GM19324 (cell line): ENCODE measurements at regions not wholly inside any gene's neighbourhood (a gene's known extent, or its start where the extent isn't known, plus 50 kb on each side); places are given as distances from the start of the nearest gene placed in this dataset.

Experiments
- ATAC-seq: cut with Tn5 transposase; IDR thresholded peaks from one replicate; pipeline ENCODE4 v1.9.1; 2021; ENCODE audit warnings: mild to moderate bottlenecking, moderate library complexity; ENCODE audit not compliant: unreplicated experiment, low FRiP score

DNA sequence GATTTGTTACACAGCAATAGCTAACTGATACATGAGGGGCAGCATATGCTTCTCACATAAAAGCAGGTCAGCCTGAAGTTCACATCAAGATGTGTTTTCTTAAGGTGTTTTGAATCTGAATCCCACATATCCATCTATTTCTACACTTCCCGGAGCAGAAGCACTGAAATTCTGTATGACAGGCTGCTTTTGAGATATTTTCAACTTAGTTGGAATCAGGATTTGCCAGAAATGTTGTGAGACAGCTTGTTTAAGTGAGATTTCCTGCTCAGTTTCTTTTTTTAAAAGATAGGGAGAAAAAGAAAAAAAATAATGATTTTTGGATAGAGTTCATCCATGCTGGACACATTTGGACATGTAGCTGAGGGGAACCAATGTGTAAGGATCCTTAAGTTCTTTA is 501.5 kb upstream of the CELF4 start:
- ATAC-seq = no peak

GRCh38 chr18:38052879-38053590 is 487.4 kb upstream of the CELF4 start:
- ATAC-seq = no peak

DNA sequence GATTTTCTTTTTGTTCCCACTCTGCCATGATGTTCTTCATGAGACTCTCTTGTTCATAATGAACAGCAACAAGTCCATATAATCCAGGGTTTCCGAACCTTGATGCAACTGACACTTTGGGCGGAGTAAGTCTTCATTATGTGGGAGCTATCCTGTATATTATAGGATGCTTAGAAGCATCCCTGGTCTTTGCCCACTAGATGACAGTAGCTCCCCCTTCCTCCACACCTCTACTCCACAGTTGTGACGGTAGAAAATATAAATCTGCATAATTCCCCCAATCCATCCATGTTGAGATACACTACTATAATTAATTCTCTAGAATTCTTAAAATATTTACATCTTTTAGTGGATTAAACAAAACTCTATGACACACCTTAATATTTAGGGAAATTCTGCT is 482.2 kb upstream of the CELF4 start:
- no peak for ATAC-seq

- no peak for ATAC-seq
These were observed 481.1 kb upstream of the CELF4 start for GRCh38 chr18:38046651-38047050.

- no peak for ATAC-seq
These were observed 480.2 kb upstream of the CELF4 start for GRCh38 chr18:38045845-38046244.

DNA sequence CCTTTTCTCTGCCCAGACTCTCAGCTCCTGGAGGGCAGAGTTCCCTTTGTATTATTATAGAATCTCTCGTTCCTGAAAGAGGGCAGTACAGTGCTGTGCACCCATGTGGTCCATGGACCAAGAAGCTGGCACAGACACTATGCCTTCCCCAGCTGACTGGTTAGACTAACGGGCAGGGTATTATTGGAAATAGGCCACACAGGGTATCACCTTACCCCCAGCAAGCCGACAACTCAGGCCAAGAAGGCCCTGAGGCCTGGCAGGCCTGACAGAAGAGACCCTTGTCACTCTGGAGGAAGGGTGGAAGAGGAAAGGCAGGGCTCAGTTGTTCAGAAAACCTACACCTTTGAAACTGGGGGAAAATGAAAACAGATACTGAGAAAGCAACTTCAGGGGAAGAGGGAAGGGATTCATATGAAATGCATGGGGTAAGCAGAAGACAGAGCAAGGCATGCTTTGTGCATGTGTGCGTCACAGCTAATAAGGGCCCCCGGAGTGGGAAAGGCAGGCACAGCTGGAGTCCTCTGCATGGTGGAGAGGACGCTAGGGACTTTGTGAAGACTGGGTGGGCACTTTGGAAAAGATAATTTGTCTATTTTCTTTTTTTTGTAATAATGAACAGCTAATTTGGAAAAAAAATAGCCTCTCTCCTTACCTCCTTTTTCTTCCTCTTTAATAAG is 476.8 kb upstream of the CELF4 start:
- ATAC-seq = no peak

GRCh38 chr18:38038242-38038641 is 472.6 kb upstream of the CELF4 start:
- no peak for ATAC-seq

- no peak for ATAC-seq
These were observed 469.6 kb upstream of the CELF4 start for GRCh38 chr18:38035193-38035592.

- ATAC-seq = no peak
These were observed 467.7 kb upstream of the CELF4 start for GRCh38 chr18:38033282-38033681.

DNA sequence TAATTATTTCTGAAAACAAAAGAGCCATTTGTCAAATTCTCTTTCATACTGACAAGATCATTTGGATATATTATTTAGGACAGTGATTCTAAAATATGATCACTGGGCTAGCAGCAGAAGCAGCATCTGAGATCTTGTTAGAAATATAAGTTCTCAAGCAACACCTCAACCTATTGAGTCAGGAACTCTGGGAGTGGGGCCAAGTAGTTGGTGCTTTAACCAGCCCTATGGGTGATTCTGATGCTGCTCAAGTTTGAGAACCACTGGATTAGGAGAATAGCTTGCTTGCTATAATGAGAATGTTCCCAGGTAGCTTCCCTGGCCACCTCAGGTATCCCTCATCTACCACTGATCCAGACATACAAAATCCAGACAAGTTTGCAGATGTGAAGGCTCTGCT is 466.9 kb upstream of the CELF4 start:
- ATAC-seq = no peak

DNA sequence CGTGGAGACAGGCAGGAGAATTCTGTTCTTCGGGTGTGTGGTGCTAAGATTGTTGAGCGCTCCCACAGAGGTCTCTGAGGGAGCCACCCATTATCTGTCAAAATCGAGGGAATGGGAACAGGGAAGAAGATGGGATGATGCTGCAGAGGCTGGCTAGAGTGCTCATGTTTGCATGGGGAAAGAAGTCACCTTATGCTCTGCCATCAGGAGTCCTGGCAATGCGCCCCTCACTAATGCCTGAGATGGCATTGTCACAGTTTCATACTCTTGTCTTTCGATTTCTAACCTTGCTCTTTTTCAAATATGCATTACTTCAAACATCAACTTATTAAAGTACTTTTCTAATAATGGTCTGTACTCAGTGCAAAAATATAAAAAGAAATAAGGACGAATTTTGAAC is 463.3 kb upstream of the CELF4 start:
- ATAC-seq = no peak

- ATAC-seq = no peak
These were observed 459.9 kb upstream of the CELF4 start for GRCh38 chr18:38025433-38026038.

GRCh38 chr18:38023871-38024270 is 458.3 kb upstream of the CELF4 start:
- ATAC-seq = no peak

DNA sequence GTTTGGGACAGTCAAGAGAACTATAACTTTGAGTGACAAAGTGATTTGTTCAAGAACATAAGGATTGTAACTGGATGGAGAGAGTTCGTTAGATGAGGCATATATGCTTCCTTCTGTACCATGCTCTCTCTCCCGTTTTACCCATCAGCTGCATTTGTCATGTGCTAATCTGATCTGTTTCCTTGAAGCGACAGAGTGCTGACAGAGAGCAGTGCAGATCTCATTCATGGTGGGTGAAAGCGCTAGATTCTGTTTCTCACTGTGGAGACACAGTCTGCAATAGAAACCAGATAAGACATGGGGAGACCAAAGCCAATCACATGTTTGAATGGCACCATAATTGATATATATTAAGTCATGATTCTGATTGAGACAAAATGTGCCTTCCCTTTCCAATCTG is 456.6 kb upstream of the CELF4 start:
- ATAC-seq = no peak

DNA sequence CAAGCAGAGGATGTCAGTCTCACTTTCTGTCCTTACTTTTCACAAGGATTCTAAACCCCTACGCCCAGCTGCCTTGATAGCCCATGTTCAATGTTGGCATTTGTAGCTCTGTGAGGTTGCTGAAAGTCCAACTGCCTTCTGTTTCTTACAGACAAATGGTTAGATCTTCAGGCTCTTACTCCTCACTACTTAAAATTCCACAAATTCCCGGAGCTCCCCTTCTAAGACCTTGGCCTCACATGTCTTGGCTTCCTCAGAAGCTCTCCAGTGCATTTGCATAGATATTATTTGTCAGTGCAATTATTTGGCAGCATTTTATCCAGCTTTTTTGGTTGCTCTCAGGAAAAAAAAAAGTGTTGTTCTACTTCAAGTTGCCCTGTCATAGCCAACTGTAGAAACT is 453.7 kb upstream of the CELF4 start:
- ATAC-seq = no peak

GRCh38 chr18:38010971-38011857 is 445.6 kb upstream of the CELF4 start:
- ATAC-seq = no peak

- ATAC-seq = no peak
These were observed 444.4 kb upstream of the CELF4 start for GRCh38 chr18:38010037-38010436.

DNA sequence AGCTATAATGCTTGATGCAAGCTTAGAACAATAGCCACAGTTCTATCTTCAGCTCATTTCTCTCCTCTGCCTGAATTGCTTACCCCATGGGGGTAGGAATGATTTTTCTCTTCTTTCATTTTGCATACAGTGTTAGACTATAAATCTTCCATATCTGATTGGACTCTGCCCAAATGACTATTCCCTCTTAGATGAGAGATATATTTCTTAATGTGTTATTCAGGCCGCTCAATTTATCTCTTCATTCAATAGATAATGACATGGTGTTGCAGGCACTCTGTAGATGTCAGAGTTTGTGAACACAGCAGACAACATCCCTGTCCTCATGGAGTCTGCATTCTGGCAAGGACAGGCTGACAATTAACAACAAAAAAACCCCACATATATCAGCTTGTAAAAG is 443.7 kb upstream of the CELF4 start:
- no peak for ATAC-seq

DNA sequence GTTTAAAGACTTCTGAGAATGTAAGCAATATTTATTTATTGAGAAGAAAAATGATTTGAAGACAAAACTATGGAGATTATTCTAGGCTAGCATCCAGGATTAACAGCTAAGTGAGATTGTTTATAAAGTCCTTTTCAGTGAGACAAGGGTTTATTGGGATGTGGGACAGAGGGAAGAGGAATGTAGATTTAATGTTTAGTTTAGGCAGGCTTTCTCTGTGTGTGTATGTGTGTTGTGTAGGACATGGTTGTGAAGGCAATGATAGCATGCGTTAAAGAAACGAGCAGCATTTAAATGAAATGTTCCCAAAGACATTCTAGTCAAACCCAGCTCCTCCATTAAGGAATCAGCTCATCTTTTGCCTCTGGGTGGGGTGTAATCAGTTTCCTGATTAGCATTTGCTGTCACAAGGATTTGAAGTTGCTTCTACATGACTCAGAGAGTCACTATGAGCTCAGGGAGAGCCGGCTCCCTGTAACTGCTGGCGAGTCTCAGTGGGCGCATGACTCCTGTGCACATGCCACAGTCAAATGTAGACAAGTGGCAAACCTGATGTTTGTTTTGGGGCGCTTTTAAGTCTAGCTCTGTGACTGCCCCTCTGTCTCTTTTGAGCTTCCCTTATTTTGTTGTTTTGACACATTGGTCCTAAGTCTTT is 442.2 kb upstream of the CELF4 start:
- ATAC-seq = no peak

GRCh38 chr18:38007026-38007425 is 441.4 kb upstream of the CELF4 start:
- ATAC-seq = no peak
